Kidney (tissue), 13 donors: ENCODE measurements at regions not wholly inside any gene's neighbourhood (a gene's known extent, or its start where the extent isn't known, plus 50 kb on each side); places are given as distances from the start of the nearest gene placed in this dataset.
A peak's percentile ranks its signal among the peaks of the same experiment; 100 is the strongest.

Source experiments
- DNase-seq, 5 donors: peaks; one replicate each; pipeline ENCODE4 v3.0.0-alpha.2; 2013 to 2020
- FAIRE-seq: peaks from 2 replicates; lab custom pipeline; 2012; peaks lifted over from hg19 to GRCh38; lab: Jason Lieb, UNC
- H3K27ac ChIP-seq, 2 donors: one replicate each; pipeline ENCODE4 v1.7.0; 2013; ENCODE audit warnings: low read depth in 2 of 2, low read length in 2 of 2, inconsistent platforms in 1 of 2
- H3K27me3 ChIP-seq: one replicate; pipeline ENCODE4 v1.7.1; 2013; ENCODE audit warnings: low read length, inconsistent platforms; ENCODE audit not compliant: control insufficient read depth, insufficient read depth
- H3K36me3 ChIP-seq, 3 donors: one replicate each; pipeline versions ENCODE4 v1.7.0 to v1.7.1; 2013; ENCODE audit warnings: low read length in 3 of 3, control low read depth in 1 of 3, inconsistent platforms in 1 of 3; ENCODE audit not compliant: insufficient read depth in 3 of 3, control insufficient read depth in 2 of 3
- H3K4me1 ChIP-seq, 3 donors: one replicate each; pipeline versions ENCODE4 v1.7.0 to v1.7.1; 2013; ENCODE audit warnings: low read length in 3 of 3, inconsistent platforms in 1 of 3, low read depth in 1 of 3; ENCODE audit not compliant: control insufficient read depth in 2 of 3, insufficient read depth in 2 of 3
- H3K4me3 ChIP-seq, 3 donors: one replicate each; pipeline versions ENCODE4 v1.7.0 to v1.8.1; 2013; ENCODE audit warnings: low read length in 3 of 3, control low read depth in 1 of 3, inconsistent platforms in 1 of 3
- H3K9ac ChIP-seq, 3 donors: one replicate each; pipeline versions ENCODE4 v1.7.0 to v1.7.1; 2013; ENCODE audit warnings: low read length in 3 of 3, control low read depth in 1 of 3, inconsistent platforms in 1 of 3
- H3K9me3 ChIP-seq, 3 donors: one replicate each; pipeline versions ENCODE4 v1.7.0 to v1.7.1; 2013; ENCODE audit warnings: low read length in 3 of 3, control low read depth in 1 of 3, inconsistent platforms in 1 of 3; ENCODE audit not compliant: control insufficient read depth in 2 of 3, insufficient read depth in 1 of 3
- intact Hi-C: fragments of 100-400 bp; cut with DNase I; formaldehyde crosslinking; loops from one replicate; pipeline ENCODE4 v1.11.1; 2022
- TF ChIP-seq, protein P1 (sequence below): IDR thresholded peaks from 3 replicates; pipeline ENCODE4 v1.5.1; 2012; ENCODE audit warnings: mild to moderate bottlenecking, moderate library complexity, borderline replicate concordance; ENCODE audit not compliant: insufficient read depth; ENCODE audit errors: extremely low read depth
- donor health status: control.
- donor health status: control.
- donor health status: control.
- donor health status: control.
- donor health status: control.
- donor health status: DM: yes; HTN: yes; CAD: no.
- donor health status: Normal renal cell carcinoma (clear cell type).

DNA sequence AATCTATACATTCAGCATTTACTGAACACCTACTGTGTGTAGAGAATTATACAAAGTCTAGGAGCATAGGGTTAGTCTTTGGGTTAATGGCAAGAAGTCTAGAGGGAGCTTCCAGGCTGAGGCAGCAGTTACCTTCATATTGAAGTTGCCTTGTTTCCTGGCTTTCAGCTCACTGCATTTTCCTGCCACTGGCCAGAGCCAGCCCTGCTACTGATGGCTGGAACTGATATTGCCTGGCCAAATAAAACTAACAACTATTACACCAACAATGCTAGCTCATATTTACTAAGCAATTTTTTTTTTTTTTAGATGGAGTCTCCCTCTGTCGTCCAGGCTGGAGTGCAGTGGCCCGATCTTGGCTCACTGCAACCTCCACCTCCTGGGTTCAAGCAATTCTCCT, 165.7 kb upstream of the ITGB1 start:
- Histone ChIP-seq H3K4me1 (peaks cover 0 to 7% (median 4%) of the 10 kb centered on the region in 3 donors), H3K9me3 (no peaks in the 10 kb centered on the region), H3K9ac (no peak overlapping the region), H3K4me3 (no peak overlapping the region), H3K27me3 (no peaks in the 10 kb centered on the region), H3K36me3 (no peaks in the 10 kb centered on the region), H3K27ac (peak overlapping the region in 1 of 2 donors; percentile 3)
- intact Hi-C loops: no loop called here
- no peak for DNase-seq
- FAIRE-seq: no peak
- TF ChIP-seq, protein P1, sequence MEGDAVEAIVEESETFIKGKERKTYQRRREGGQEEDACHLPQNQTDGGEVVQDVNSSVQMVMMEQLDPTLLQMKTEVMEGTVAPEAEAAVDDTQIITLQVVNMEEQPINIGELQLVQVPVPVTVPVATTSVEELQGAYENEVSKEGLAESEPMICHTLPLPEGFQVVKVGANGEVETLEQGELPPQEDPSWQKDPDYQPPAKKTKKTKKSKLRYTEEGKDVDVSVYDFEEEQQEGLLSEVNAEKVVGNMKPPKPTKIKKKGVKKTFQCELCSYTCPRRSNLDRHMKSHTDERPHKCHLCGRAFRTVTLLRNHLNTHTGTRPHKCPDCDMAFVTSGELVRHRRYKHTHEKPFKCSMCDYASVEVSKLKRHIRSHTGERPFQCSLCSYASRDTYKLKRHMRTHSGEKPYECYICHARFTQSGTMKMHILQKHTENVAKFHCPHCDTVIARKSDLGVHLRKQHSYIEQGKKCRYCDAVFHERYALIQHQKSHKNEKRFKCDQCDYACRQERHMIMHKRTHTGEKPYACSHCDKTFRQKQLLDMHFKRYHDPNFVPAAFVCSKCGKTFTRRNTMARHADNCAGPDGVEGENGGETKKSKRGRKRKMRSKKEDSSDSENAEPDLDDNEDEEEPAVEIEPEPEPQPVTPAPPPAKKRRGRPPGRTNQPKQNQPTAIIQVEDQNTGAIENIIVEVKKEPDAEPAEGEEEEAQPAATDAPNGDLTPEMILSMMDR: no peak

DNA sequence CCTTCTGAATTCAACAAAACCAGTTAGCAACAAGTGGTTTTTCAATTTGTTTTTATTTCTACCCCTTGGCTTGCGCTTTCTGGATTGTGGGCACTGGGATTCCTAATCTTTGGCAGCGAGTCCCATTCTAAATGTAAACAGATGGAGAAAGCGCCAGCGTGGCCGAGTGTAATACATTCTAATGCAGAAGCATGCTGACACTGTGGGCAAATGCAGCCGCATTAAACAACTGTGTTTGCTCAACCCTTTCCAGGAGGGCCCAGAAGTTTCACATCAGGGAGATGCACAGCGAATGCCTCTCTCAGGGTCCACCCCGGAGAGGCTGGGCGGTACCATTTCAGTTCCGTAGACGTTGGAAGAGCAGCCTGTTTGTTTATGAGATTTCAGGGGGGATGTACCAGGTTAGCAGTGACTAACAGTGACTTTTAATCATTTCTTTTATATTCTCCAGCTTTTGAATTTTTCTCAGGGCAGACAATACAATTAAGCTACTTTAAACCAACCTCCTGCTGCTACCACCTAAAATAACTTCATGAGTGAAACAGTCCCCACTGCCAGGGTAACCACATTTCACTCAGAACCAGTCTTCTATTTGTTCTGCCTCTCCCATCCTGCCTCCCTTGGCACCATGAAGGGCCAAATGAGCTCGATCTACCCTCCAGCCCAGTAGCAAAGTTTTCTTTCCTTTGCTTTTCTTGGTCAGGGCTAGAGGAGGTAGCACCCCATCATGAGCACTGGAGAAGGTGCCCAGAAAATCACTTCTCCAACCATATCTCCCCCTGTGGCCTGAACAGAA, 164.2 kb upstream of the ITGB1 start:
- intact Hi-C loops: no loop called here
- Histone ChIP-seq H3K27me3 (no peaks in the 10 kb centered on the region), H3K27ac (no peak overlapping the region), H3K36me3 (no peaks in the 10 kb centered on the region), H3K9me3 (no peaks in the 10 kb centered on the region), H3K4me1 (peaks cover 0 to 7% (median 4%) of the 10 kb centered on the region in 3 donors), H3K9ac (no peak overlapping the region), H3K4me3 (no peak overlapping the region)
- TF ChIP-seq, protein P1: no peak
- FAIRE-seq (no peak), DNase-seq (no peak)

DNA sequence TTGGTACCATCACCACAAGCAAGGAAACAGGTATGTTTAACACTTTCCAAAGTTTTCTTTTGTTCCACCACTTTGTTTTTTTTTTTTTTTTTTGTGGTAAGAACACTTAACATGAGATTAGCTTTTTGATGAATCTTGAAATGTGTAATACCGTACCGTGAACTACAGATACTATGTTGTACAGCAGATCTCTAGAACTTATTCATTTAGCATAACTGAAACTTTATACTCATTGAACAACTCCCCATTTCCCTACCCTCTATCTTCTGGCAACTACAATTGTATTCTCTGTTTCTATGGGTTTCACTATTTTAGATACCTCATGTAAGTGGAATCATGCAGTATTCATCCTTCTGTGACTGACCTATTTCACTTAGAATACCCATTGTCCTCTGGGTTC, 162.7 kb upstream of the ITGB1 start:
- no peaks in the 10 kb centered on the region for H3K27me3 ChIP-seq
- H3K9ac ChIP-seq: no peak overlapping the region
- intact Hi-C loops: no loop called here
- H3K27ac ChIP-seq: no peak overlapping the region
- no peak overlapping the region for H3K4me3 ChIP-seq
- TF ChIP-seq, protein P1: no peak
- no peaks in the 10 kb centered on the region for H3K9me3 ChIP-seq
- H3K4me1 ChIP-seq: peaks cover 0 to 8% (median 2%) of the 10 kb centered on the region in 3 donors
- H3K36me3 ChIP-seq: no peaks in the 10 kb centered on the region
- DNase-seq: no peak
- no peak for FAIRE-seq
